ENCODE measurements at regions not wholly inside any gene's neighbourhood (a gene's known extent, or its start where the extent isn't known, plus 50 kb on each side); places are given as distances from the start of the nearest gene placed in this dataset.

GRCh38 chr6:156645097-156645496 is 132.1 kb upstream of the ARID1B start:
- FAIRE-seq (no peak), DNase-seq (ENCODE audit: low read depth) (no peak)
- TF ChIP-seq, protein P1, sequence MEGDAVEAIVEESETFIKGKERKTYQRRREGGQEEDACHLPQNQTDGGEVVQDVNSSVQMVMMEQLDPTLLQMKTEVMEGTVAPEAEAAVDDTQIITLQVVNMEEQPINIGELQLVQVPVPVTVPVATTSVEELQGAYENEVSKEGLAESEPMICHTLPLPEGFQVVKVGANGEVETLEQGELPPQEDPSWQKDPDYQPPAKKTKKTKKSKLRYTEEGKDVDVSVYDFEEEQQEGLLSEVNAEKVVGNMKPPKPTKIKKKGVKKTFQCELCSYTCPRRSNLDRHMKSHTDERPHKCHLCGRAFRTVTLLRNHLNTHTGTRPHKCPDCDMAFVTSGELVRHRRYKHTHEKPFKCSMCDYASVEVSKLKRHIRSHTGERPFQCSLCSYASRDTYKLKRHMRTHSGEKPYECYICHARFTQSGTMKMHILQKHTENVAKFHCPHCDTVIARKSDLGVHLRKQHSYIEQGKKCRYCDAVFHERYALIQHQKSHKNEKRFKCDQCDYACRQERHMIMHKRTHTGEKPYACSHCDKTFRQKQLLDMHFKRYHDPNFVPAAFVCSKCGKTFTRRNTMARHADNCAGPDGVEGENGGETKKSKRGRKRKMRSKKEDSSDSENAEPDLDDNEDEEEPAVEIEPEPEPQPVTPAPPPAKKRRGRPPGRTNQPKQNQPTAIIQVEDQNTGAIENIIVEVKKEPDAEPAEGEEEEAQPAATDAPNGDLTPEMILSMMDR (IDR thresholded peaks at IDR 0.05; ENCODE audit: insufficient read depth, low read length, severe bottlenecking) = no peak
- Histone ChIP-seq H3K36me3 (ENCODE audit: control insufficient read depth, insufficient read depth, low read length) (no peaks in the 10 kb centered on the region), H3K27me3 (ENCODE audit: control insufficient read depth, insufficient read depth, low read length) (no peaks in the 10 kb centered on the region), H3K4me3 (ENCODE audit: low read depth, low read length) (no peak overlapping the region)

DNA sequence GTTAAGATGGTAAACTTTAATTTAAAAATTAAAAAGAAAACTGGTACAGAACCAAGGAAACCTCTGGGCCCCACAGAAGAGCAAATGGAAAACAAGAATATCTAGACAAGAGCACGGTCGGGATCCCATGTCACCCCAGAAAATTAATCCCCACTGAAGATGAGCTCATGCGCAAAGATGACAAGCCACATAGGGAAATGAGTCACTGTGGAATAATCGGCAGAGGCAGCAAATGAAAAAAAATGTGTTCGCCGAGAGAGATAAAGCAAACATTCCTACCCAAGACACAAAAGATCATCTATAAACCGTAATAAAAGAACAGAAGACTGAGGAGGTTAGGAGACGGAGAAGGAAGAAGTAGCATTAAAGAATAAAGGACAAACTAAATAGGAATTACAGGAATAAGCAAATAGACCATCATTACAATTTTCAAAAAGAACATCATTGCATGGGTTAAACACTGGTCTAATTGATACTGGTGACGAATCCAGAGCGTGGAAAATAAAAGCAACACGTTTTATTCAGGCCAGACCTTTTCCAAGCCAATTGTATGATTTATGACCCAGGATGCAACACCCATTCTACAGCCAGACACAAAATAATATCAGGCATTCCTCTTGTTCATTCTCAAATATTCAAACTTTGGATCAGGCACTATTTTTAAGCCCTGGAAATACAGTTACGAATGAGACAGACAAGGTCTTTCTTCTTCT is 138.0 kb upstream of the ARID1B start:
- Histone ChIP-seq H3K27me3 (ENCODE audit: control insufficient read depth, insufficient read depth, low read length) (no peaks in the 10 kb centered on the region), H3K36me3 (ENCODE audit: control insufficient read depth, insufficient read depth, low read length) (no peaks in the 10 kb centered on the region), H3K4me3 (ENCODE audit: low read depth, low read length) (no peak overlapping the region)
- no peak for FAIRE-seq
- TF ChIP-seq, protein P1 (IDR thresholded peaks at IDR 0.05; ENCODE audit: insufficient read depth, low read length, severe bottlenecking) = no peak
- DNase-seq (ENCODE audit: low read depth) = no peak

GRCh38 chr6:156638581-156638980 is 138.6 kb upstream of the ARID1B start:
- FAIRE-seq (no peak), DNase-seq (ENCODE audit: low read depth) (no peak)
- TF ChIP-seq, protein P1 (IDR thresholded peaks at IDR 0.05; ENCODE audit: insufficient read depth, low read length, severe bottlenecking) = no peak
- Histone ChIP-seq H3K4me3 (ENCODE audit: low read depth, low read length) (no peak overlapping the region), H3K27me3 (ENCODE audit: control insufficient read depth, insufficient read depth, low read length) (no peaks in the 10 kb centered on the region), H3K36me3 (ENCODE audit: control insufficient read depth, insufficient read depth, low read length) (no peaks in the 10 kb centered on the region)

DNA sequence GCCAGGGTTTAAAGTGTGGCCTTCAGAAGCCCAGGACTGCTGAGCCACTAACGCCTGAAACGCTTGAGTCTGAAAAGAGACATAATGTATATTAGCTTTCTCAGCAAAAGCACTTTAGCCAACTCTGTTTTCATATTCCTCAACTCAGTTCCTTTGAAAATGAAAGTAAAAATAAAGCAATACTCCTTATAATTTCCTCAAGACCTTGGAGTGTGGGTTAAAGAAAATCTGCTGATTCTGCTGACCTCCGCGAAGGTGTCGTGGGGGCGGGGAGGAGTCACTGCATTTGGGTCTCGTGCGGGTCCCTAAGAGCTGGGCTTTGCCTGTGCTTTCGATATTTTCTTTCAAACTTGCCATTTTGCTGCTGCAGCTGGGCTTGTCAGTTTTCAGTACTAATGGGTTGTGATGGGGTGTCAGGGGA is 142.2 kb upstream of the ARID1B start:
- TF ChIP-seq, protein P1 (IDR thresholded peaks at IDR 0.05; ENCODE audit: insufficient read depth, low read length, severe bottlenecking) = no peak
- DNase-seq (ENCODE audit: low read depth) = no peak
- Histone ChIP-seq H3K4me3 (ENCODE audit: low read depth, low read length) (no peak overlapping the region), H3K36me3 (ENCODE audit: control insufficient read depth, insufficient read depth, low read length) (no peaks in the 10 kb centered on the region), H3K27me3 (ENCODE audit: control insufficient read depth, insufficient read depth, low read length) (no peaks in the 10 kb centered on the region)
- no peak for FAIRE-seq

- Histone ChIP-seq H3K27me3 (ENCODE audit: control insufficient read depth, insufficient read depth, low read length) (no peaks in the 10 kb centered on the region), H3K36me3 (ENCODE audit: control insufficient read depth, insufficient read depth, low read length) (no peaks in the 10 kb centered on the region), H3K4me3 (ENCODE audit: low read depth, low read length) (no peak overlapping the region)
- TF ChIP-seq, protein P1 (IDR thresholded peaks at IDR 0.05; ENCODE audit: insufficient read depth, low read length, severe bottlenecking) = no peak
- DNase-seq (ENCODE audit: low read depth) = no peak
- FAIRE-seq = no peak
Measured at GRCh38 chr6:156634048-156634447, 143.1 kb upstream of the ARID1B start.

GRCh38 chr6:156633291-156633690 is 143.9 kb upstream of the ARID1B start:
- DNase-seq (ENCODE audit: low read depth) (no peak), FAIRE-seq (no peak)
- no peak overlapping the region for H3K4me3 ChIP-seq (ENCODE audit: low read depth, low read length)
- H3K27me3 ChIP-seq (ENCODE audit: control insufficient read depth, insufficient read depth, low read length) = no peaks in the 10 kb centered on the region
- H3K36me3 ChIP-seq (ENCODE audit: control insufficient read depth, insufficient read depth, low read length) = no peaks in the 10 kb centered on the region
- TF ChIP-seq, protein P1 (IDR thresholded peaks at IDR 0.05; ENCODE audit: insufficient read depth, low read length, severe bottlenecking) = no peak
